ENCODE measurements at regions not wholly inside any gene's neighbourhood (a gene's known extent, or its start where the extent isn't known, plus 50 kb on each side); places are given as distances from the start of the nearest gene placed in this dataset.

DNA sequence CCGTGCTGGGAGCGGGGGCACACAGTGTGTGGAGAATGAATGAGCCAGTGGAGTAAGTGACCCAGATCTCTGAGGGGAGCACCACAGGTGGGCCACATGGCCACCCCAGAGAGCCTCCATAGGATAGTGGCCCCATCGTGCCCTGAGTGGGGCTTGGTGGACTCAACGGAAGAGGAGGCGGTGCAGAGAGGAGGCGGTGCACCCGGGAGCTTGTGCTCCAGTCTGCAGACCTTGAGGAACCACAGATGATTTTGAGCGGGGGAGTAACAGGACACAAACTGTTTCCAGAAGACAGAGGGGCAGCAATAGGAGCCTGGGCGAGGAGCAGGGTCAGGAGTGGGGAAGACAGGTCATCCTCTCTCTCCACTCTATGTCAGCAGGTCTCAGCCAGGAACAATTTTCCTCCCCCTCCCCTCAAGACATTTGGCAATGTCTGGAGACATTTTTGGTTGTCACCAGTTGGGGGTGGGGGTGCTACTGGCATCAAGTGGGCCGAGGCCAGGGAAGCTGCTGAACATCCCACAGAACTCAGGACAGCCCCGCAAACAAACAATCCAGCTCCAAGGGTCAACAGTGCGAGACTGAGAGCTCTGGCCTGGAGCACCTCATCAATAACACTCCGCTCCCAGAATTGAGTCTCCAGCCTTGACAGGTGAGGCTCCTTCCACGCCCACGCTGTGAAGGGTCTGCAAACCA is 182.2 kb downstream of the USP12 start:
- no peak for DNase-seq

DNA sequence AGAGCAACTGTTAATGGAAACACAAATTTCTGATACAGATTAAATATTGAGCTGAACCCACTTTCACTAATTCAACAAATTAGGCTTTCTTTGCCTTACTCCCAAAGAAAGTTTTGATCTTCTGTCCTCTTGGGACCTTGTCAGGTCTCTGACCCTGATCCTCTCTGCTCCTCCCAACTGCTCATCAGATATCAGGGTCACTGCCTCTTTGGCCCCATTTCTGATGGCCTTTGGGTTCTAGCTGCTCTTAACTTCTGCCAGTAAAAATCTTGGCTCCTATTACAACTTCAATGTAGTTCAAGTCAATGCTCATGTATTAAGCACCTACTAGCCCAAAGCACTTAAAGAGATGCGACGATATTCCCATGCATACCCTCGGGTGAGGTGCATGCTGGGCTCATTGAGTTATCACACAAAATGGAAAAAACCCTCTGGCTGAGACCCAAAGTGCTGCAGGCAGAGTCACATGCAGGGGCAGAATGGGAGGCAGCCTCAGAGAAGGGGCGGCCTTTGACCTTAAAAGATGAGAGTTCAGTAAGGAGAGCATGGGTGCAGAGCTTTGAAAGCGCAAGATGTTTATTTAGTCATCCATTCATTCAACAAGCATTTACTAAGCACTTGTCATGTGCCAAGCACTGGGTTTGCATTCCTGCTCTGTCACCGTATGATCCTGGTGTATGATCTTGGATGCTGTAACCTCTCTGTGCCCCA is 183.4 kb downstream of the USP12 start:
- DNase-seq: no peak

DNA sequence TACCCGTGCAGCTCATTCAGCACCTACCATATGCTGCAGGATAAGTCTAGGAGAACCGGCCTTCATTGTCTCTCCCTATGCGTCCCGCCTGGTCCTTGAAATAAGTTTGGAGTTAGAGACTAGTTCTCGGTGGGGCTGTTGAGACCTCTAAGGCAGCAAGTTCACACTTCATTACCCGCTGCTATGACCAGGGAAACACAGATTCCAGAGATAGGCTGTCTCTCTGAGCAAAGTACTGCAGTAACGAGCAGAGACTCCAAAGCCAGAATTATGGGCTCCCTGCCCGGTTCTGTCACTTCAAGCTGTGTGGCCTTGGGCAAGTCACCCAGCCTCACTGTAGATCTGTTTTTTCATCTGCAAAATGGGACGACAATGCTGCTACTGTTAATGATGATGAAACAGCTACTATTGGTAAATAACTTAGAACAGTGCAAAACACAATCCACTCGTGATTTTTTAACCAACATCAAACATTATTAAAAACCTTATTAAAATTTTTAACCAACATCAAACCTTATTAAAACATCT is 184.1 kb downstream of the USP12 start:
- no peak for DNase-seq

DNA sequence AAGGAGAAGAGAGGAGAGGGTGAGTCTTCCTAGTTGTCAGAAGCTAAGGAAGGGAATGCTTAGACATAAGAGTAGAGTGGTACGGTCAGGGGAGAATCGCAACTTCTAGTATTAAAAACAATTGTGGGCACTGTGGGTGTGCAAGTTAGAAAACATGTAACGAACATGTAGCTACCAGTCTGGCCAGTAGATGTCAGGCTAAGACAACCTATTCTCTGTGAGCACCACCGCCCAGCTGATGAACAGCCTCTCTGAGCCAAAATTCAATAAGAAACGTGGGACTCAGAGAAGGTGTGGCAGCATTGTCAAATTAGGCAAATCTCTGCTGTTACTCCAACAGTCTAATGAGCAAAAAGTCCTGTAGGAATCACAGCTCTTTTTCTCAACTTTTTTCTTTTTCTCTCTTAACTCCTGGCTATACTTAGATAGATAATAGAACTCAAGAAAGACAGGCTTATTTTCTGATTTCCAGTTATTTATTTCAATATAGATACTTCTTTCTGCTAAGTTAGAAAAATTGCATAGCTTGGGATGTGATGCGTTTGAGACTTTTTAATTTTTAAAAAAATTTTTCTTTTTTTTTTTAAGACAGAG is 186.2 kb downstream of the USP12 start:
- peak; percentile 29 for DNase-seq

DNA sequence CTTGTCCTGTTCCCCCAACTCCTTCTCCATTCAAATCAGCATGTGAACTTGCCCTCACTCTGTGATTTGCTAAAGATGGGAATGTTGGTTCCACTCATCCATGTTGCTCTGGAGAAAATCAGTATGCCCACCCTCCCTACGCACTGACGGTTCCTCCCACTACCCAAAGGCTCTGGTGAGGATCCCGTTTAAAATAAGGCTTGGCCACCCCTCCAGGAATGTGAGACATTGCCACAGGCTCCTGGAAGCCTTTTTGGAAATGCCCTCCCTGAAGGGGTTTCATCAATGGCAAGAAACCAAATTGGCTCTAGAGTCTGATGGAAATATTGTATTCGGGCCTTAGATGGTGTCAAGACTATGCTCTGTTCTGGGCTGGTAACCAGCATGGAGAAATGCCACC is 187.3 kb downstream of the USP12 start:
- DNase-seq: no peak

DNA sequence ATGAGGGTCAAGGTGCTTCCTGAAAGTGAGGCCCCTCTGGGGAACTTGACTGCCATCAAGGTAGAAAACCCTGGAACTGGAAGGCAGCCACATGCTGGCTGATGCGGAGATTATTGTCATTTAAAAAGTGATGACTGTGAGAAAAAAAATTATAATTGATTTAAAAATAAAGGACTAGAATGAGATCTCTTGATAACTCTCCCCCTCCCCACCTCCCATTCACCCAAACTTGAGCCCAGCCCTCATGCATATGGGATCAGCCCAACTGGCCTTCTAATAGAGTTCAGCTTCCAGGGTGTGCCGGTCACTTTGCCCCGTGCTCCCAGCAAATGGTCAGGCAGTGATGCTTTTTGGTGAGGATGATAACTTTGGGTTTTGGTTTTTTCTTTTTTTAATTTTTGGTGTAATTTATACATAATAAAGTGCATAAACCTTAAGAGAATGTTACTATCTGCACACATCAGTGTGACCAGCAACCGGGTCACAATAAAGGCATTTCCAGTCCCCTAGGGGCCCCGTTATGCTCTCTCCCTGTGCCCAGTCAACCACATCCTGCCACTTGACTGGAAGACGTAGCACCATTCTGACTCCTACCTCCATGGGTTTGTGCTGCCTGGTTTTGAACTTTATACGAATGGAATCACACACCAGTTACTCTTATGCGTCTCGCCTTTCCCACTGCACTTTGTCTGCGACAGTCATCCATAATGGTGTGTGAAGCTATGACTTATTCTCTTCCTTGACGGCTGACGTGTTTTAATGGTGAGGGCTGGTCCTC is 187.9 kb downstream of the USP12 start:
- DNase-seq: no peak

DNA sequence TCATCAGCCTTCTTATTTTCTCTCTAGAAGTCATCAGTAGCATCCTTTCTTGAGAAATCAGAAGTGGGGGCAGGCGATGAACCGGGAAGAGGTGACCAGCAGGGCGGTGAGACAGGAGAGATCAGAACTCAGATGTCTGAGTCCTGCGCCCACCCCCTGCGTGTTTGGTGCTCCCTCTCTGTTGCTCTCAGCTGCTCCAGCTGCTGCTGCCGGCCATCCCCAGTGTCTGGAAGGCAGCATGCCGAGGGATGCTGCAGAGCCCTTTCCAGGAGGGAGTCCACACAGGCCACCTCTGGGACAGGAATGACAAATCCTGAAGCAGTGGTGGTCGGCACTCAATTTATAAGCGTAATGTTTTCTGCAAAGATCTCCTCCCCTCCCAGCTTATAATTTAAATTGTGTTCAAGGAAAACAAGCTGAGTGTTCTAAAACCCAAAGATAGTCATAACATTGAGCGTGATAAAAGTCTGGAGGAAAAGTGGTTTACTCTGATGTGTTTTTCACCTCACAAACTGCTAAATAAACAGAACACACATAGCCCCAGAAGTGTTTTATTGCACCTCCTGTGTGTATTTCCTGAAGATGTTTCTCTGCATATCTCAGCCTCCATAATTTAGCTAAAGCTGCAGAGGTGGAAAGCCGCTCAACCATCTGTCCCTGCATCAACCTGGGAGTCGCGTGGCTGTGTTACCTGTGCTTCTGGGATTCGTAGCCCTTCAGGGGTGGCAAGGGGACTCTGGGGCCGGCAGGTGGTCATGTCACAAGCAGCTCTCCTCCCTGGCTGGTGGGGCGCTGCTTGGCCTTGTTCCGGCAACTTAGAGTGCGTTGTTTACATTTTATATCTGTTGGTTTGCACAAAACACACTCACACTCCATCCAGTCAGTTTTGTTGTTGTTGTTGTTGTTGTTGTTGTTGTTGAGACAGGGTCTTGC is 191.2 kb downstream of the USP12 start:
- DNase-seq: no peak

DNA sequence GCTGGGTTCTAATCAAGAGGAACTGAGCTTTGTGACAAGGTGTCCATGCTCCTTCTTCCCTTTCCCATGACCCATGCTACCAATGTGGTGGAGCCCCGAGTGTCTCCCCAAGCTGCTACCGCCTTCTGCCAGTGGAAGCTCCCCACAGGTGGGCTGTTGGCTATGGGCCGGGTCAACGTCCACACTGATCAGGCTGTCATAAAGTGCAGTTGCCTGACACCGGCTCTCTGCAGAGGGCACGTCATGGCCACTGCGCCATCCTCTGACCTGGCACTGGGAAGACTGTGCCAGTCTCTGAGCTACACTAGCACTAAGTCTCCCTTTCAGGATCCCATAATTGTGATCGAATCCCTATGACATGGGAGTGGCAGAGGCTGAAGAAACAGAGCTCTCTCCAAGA is 192.3 kb downstream of the USP12 start:
- DNase-seq: no peak

DNA sequence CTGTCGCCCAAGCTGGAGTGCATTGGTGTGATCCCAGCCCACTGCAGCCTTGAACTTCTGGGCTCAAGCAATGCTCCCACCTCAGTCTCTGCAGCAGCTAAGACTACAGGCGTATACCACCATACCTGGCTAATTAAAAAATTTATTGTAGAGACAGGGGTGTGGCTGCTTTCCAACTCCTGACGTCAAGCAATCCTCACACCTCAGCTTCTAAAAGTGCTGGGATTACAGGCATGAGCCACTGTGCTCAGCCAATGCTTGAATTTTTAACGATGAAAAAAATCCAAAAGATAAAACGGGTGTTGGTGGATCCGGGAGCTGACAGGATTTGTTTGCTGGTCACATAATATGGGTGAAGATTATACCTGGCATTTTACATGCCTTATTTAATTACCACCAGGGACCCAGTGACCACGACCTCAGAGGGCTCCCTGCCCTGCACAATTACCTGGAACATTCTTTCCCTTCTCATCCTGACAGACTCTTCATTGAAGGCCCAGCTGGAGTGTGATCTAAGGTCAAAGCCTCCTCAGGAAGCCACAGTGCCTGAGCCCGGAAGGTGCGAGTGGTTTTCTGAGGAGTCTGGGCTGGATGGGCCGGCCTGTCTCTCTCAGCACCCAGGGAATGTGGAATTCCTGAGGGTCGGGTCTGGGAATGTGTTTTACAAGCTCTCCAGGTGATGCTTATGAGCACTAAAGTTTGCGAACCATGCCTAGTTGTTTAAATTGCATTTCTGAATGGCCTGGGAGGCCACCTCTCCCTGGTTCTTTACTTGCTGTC is 193.3 kb downstream of the USP12 start:
- no peak for DNase-seq

DNA sequence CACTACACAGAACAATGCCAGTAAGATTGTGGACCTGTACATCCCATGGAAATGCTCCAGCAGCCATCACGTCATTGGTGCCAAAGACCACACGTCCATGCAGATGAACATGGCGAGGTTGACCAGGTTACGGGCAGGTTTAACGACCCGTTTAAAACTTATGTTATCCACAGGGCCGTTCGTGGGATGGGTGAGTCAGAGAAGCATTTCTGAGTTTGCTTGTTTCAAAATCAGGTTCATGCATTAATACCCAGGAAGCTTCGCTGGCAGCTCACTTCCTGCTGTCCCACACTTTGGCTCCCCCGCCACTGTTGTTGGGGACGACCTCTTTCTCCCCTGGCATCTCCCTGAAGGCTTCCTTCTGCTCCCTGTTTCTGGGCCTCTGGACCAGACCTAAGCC is 194.1 kb downstream of the USP12 start:
- DNase-seq: no peak

DNA sequence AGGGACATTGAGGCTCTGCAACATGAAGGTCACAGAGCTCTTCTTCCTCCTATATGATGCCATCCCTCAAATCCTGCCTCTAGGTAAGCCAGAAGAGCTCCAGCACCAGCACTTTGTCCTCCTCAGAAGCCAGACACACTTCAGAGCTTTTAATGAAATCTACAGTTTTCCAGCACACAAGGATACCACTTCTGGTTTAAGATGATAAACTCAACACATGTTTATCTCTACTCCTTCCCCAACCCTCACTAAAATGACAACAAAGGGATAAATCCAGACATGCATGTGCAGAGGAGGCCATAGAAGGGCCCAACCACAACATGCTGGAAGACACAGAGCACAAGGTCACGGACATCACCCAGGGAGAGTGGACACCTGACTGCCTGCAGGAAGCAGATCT is 195.3 kb downstream of the USP12 start:
- DNase-seq: no peak

DNA sequence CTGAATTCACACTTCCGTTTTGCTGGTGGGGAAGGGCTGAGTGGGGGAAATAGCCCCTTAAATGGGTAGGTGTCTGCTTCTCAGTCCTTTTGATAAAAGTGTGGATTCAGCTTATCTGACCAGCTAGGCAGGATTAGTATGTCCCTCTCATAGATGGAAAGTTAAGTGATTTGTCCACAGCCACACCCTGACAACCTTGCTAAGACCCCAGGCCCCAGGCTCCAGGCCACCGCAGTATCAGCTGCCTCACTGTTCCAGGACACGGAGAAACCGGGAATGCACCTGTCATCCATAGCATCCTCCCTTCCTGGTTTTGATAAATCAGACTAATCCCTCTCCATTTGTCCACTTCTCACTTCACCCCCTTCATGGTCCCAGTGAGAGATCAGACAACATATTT is 197.7 kb downstream of the USP12 start:
- no peak for DNase-seq

DNA sequence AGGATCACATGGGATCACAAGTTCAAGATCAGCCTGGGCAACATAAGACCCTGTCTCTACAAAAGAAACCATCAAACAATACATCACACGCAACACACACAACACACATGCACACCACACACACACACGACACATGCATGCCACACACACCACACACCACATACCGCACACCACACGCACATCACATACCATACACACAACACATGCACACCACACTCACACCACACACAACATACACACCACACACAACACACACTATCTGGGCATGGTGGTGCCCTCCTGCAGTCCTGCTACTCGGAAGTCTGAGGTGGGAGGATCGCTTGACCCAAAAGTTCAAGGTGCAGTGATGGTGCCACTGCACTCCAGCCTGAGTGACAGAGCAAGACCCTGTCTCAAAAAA is 198.3 kb downstream of the USP12 start:
- DNase-seq: no peak

DNA sequence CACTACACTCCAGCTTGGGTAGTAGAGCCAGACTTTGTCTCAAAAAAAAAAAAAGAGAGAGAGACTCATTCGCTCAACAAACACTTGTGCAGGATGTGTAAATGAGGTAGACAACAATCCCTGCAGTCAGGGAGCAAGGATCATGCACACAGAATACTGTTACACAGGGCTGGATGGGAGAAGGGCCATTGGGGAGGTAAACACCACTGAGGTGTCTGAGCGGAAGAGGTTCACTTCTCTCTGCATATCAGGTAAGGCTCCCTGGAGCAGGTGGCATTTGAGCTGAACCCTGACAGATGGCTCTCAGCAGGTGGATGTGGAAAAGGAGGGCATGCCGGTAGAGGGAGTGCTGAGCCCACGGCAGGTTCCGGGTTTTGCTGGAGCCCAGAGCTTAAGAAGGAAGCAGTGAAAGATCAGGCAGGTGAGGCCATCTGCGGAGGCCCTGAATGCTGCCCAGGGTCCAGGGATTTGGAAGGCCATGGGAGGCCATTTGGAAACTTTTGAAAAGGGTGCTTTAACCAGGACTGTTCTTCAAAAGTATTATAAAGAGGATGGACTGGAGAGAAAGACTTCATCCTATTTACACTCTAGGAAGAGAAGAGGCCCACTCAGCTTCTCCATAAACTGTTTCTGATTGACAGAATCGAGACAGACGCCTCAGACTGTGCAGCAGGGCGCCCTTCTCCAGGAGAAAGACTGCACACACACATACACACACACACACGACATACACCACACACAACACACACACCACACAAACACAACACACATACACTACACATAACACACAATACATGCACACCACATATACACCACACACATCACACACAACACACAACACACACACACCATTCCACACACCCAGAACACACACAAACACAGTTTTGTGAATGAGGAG is 199.4 kb downstream of the USP12 start:
- DNase-seq: no peak

DNA sequence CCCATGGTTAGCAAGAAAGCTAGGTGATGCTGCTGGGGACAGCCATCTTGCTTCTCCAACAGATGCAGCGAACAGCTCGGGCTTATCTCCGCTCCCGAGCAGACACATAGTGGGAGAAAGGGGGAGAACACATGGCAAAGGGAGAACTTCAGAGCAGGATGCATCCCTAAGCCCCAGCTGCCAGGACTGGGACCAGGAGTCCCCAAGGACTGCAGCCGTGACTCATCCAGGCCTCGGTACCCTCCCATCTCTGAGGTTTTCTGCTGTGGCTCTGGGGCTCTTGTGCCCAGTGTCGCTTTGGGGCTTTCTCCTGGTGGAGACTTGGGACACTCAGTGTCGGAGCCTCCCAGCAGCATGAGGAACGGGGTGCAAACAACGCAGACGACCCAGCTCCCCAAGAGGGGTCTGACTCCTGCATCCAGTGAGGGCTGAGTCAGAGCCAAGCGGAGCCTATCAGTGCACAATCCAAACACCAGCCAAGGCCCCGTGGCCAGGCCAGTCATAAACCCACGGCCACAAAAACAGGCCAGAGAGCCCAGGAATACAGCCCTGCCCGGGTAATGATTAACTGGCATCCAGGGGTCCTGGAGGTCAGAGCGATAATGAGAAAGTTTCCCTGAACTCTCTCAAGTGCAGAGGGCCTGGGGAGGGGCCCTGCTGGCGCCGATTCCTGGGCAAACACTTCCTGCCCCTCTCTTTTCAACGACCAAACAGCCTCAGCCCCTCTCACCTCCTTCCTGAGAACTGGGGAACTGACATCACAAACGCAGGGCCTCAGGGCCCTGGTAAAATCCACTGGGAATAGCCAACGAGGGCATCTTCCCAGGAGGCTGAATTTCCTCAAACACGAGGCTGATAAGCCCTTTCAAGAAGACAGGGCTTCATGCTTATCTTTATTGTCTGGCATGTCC is 202.9 kb downstream of the USP12 start:
- DNase-seq: no peak

DNA sequence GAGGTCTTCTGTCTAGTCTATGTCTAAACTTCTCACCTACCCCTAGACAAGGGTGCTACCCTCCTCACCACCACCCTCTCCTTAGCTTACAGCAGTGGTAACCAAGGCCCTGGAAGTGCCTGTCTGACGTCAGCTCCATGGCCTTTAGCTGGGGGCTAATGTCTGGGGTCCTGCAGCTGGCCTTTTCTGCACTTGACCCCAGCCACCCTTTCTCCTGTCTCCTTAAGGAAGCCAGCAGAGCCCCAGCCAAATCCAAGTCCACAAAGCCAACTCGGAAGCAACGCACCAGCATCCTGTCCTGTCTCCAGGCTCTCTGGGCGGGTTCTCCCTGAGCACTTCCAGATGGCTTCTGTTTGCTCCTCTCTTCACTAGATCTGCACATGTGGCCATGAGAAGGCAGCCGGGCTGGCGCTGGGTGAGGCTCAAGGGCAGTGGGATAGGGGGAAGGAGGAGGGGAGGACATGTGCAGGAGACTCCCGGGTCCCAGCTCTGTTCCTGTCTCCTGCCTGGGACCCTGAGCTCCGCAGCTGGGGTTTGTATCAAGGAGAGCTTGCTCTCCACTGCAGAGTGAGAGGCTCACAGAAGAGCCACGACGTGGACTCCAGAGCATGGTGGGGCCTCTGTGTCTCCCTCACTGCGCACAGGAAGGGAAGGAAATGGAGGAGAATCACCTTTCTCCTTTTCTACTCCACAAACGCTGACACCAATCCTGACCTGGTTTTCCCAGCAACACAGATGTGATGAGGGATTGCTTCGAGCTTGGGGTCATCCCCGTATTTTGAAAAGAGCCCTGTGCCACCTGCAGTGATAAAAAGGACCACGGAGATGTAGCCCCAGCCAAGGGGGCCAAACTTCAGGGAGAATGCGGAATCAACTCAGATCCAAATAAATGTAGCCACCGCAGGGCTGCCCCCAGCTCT is 204.2 kb downstream of the USP12 start:
- DNase-seq: no peak

DNA sequence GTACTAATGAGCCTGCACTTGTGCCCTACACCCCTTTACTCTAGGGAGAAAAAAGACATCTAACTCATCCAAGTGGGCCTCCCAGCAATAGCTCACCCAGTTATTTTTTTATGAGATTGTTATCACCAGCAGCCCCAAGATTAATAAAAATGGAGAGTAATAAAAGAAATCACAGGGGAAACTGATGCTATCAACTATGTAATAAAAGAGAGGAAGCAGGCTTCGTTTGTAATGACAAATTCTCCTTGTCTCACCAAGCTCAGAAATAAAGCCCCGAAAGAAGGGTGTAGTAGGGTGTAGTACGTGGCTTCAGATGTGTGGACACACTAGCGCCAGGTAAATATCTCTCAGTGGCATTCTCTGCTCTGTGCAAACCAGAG is 204.9 kb downstream of the USP12 start:
- no peak for DNase-seq

All from NK-92 treated with Interleukin-12 subunit alpha and Interleukin-12 subunit beta, amount 100 ng/mL, for 24 hours (cell line).